ENCODE measurements at regions not wholly inside any gene's neighbourhood (a gene's known extent, or its start where the extent isn't known, plus 50 kb on each side); places are given as distances from the start of the nearest gene placed in this dataset.

DNA sequence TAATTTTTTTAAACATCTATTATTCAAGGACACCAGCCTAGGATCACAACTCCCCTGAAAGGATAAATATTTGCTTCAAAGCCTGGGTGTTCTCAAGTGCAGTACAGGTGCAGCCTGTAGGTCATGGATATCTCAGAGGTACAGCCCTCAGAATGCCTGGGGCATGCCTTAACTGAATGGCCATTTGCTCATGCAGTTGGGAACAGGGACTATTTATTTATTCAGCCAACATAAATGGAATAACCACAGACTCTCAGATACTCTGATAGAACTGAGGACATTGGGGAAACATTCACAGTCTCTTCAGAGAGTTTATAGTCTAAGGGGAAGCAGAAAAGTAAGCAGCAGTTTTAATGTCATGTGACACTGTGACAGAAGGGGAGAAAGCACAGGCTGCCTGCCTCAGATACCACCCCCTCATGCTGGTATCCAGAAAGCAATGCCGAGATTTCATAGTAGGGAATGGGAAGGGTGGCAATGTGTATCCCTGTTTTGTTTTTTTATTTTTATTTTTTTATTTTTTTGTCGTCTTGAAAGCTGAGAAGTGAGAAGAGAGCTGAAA is 112.6 kb downstream of the MACIR start:
- Histone ChIP-seq H3K4me3 (no peak overlapping the region), H3K27ac (no peak overlapping the region), H3K4me1 (no peaks in the 10 kb centered on the region), H3K36me3 (no peaks in the 10 kb centered on the region), H3K9me3 (no peaks in the 10 kb centered on the region), H3K27me3 (no peaks in the 10 kb centered on the region)
- DNase-seq (ENCODE audit: extremely low spot score in 2 of 2), result no peak
- no peak for TF ChIP-seq POLR2AphosphoS5 (IDR thresholded peaks at IDR 0.05; ENCODE audit: insufficient read depth in 1 of 2, low read depth in 1 of 2)
- TF ChIP-seq, protein P1, sequence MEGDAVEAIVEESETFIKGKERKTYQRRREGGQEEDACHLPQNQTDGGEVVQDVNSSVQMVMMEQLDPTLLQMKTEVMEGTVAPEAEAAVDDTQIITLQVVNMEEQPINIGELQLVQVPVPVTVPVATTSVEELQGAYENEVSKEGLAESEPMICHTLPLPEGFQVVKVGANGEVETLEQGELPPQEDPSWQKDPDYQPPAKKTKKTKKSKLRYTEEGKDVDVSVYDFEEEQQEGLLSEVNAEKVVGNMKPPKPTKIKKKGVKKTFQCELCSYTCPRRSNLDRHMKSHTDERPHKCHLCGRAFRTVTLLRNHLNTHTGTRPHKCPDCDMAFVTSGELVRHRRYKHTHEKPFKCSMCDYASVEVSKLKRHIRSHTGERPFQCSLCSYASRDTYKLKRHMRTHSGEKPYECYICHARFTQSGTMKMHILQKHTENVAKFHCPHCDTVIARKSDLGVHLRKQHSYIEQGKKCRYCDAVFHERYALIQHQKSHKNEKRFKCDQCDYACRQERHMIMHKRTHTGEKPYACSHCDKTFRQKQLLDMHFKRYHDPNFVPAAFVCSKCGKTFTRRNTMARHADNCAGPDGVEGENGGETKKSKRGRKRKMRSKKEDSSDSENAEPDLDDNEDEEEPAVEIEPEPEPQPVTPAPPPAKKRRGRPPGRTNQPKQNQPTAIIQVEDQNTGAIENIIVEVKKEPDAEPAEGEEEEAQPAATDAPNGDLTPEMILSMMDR (IDR thresholded peaks at IDR 0.05), result no peak
- no peak for TF ChIP-seq POLR2A (IDR thresholded peaks at IDR 0.05)
- intact Hi-C loops (cut with DNase I), result no loop called here

DNA sequence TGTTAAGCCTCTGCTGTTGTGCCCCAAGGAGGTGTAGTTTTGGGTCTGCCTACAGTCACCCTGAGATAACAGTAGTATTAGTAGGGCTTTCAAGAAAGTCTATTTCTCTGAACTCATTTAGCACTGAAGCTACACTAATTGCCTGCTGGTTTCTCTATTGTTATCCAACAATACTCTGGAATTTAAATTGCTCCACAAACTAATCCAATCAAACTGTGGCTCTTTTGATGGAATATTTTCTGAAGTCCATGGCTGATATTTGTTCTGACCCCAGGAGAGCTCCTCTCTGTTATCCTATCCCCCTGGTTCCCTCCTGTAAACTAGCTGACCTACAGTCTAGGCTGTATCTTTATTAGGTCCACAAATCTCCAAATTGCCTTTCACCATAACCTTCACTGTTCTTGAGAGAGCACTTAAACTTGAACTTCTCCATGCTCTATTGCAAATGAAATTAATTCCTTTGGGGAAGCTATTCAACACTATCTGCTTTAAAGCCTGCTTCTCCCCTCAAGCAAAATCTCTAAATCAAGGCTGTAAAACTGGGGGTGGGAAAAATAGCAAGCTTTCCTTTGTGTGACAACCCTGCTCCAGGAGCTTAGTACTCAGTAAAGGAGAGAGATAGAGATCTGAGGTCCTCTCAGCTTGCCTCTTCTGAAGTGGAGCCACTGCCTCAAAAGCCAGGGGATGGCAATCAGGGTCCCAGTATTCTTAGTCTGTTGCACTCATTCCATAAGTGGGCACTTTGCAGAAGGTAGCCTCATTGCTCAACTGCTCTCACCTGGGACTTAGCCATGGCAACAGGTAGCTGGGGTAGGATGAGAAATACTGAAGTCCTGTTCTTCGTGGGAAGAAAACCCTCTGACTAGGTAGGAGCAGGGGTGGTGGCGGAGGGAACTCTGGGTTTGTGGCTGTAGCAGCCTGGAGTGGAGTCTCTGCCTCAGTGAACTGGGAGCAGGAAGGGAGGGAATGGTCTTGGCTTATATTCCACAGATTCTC is 110.9 kb downstream of the MACIR start:
- intact Hi-C loops (cut with DNase I), result no loop called here

DNA sequence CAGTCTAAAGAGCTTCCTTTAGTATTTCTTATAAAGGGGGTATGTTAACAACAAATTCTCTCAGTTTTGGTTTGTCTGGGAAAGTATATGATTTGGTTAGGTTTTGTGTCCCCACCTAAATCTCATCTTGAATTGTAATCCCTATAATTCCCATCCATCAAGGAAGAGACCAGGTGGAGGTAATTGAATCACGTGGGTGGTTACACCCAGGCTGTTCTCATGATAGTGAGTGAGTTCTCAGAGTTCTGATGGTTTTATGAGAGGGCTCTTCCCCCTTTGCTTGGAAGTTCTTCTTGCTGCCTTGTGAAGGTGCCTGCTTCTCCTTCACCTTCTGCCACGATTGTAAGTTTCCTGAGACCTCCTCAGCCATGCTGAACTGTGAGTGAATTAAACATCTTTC is 109.1 kb downstream of the MACIR start:
- TF ChIP-seq, protein P1 (IDR thresholded peaks at IDR 0.05), result no peak
- TF ChIP-seq POLR2AphosphoS5 (IDR thresholded peaks at IDR 0.05; ENCODE audit: insufficient read depth in 1 of 2, low read depth in 1 of 2) (no peak), POLR2A (IDR thresholded peaks at IDR 0.05) (no peak)
- Histone ChIP-seq H3K27me3 (no peaks in the 10 kb centered on the region), H3K4me3 (no peak overlapping the region), H3K9me3 (no peaks in the 10 kb centered on the region), H3K4me1 (no peaks in the 10 kb centered on the region), H3K27ac (no peak overlapping the region), H3K36me3 (no peaks in the 10 kb centered on the region)
- DNase-seq (ENCODE audit: extremely low spot score in 2 of 2), result no peak
- intact Hi-C loops (cut with DNase I), result no loop called here

More for the DNA sequence above, 110.9 kb downstream of the MACIR start:
- Histone ChIP-seq H3K27me3 (no peaks in the 10 kb centered on the region), H3K4me1 (no peaks in the 10 kb centered on the region), H3K36me3 (no peaks in the 10 kb centered on the region), H3K4me3 (no peak overlapping the region), H3K9me3 (no peaks in the 10 kb centered on the region), H3K27ac (no peak overlapping the region)
- DNase-seq (ENCODE audit: extremely low spot score in 2 of 2), result no peak
- no peak for TF ChIP-seq POLR2A (IDR thresholded peaks at IDR 0.05)
- TF ChIP-seq, protein P1 (IDR thresholded peaks at IDR 0.05), result no peak
- no peak for TF ChIP-seq POLR2AphosphoS5 (IDR thresholded peaks at IDR 0.05; ENCODE audit: insufficient read depth in 1 of 2, low read depth in 1 of 2)

DNA sequence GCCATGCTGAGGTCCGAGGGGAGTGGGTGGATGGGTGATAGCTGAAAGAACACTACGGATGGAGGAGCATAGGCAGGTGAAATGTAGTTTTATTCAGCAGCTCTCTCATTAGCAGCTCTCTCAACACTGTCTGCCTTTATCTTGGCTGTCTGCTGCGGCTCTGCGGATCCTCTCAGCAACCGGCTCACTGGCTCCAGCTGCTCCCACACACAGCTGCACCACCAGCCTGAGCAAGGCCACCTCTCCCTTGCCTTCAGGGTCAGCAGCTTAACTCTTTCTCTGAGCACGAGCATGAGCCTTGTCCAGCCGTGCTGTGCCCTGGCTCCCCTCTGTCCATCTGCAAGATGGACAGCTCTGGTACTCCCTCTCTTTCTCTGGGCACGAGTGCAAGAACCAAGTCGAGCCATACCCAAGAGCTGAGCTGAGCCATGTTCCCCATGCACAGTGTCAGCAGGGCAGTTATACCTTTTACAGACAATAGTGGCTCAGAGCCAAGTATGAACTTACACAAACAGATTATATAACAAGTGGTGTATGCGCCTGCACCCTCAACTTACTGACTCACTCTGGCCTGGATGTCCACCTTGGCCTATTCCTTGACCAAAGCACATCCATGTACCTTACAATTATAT is 108.5 kb downstream of the MACIR start:
- H3K4me1 ChIP-seq, result no peaks in the 10 kb centered on the region
- no peak overlapping the region for H3K4me3 ChIP-seq
- no peaks in the 10 kb centered on the region for H3K9me3 ChIP-seq
- intact Hi-C loops (cut with DNase I), result no loop called here
- H3K36me3 ChIP-seq, result no peaks in the 10 kb centered on the region
- DNase-seq (ENCODE audit: extremely low spot score in 2 of 2), result no peak
- TF ChIP-seq, protein P1 (IDR thresholded peaks at IDR 0.05), result no peak
- TF ChIP-seq POLR2A (IDR thresholded peaks at IDR 0.05) (no peak), POLR2AphosphoS5 (IDR thresholded peaks at IDR 0.05; ENCODE audit: insufficient read depth in 1 of 2, low read depth in 1 of 2) (no peak)
- no peak overlapping the region for H3K27ac ChIP-seq
- no peaks in the 10 kb centered on the region for H3K27me3 ChIP-seq
